Fibroblast of peridontal ligament (primary cell): ENCODE measurements at regions not wholly inside any gene's neighbourhood (a gene's known extent, or its start where the extent isn't known, plus 50 kb on each side); places are given as distances from the start of the nearest gene placed in this dataset.

Source experiments
- DNase-seq: peaks from one replicate; pipeline ENCODE4 v3.0.0-alpha.2; 2010; ENCODE audit errors: extremely low read depth

- no peak for DNase-seq
These were observed 218.2 kb downstream of the TTC32 start for GRCh38 chr2:19683556-19683955.

GRCh38 chr2:19682493-19682892, 219.3 kb downstream of the TTC32 start:
- no peak for DNase-seq

- no peak for DNase-seq
These were observed 223.8 kb downstream of the TTC32 start for GRCh38 chr2:19677825-19678518.

GRCh38 chr2:19677215-19677777, 224.5 kb downstream of the TTC32 start:
- DNase-seq = no peak

GRCh38 chr2:19676770-19677169, 225.0 kb downstream of the TTC32 start:
- DNase-seq = no peak

- peak; percentile 17 for DNase-seq
These were observed 225.8 kb downstream of the TTC32 start for GRCh38 chr2:19675856-19676460.

- no peak for DNase-seq
These were observed 226.7 kb downstream of the TTC32 start for GRCh38 chr2:19675003-19675629.

- DNase-seq = no peak
These were observed 227.5 kb downstream of the TTC32 start for GRCh38 chr2:19674051-19675002.

GRCh38 chr2:19673213-19673791, 228.5 kb downstream of the TTC32 start:
- peak; percentile 21 for DNase-seq

GRCh38 chr2:19671916-19672315, 229.9 kb downstream of the TTC32 start:
- no peak for DNase-seq

- DNase-seq = no peak
These were observed 230.5 kb downstream of the TTC32 start for GRCh38 chr2:19671311-19671710.

- no peak for DNase-seq
These were observed 231.5 kb downstream of the TTC32 start for GRCh38 chr2:19670303-19670702.

- DNase-seq = no peak
These were observed 232.2 kb downstream of the TTC32 start for GRCh38 chr2:19669559-19669958.

- no peak for DNase-seq
These were observed 232.7 kb downstream of the TTC32 start for GRCh38 chr2:19669126-19669525.

- no peak for DNase-seq
These were observed 234.2 kb downstream of the TTC32 start for GRCh38 chr2:19667536-19667949.

GRCh38 chr2:19667085-19667484, 234.7 kb downstream of the TTC32 start:
- peak; percentile 78 for DNase-seq

- DNase-seq = peak; percentile 27
These were observed 237.1 kb downstream of the TTC32 start for GRCh38 chr2:19664646-19665045.

GRCh38 chr2:19659024-19659792, 242.6 kb downstream of the TTC32 start:
- no peak for DNase-seq

GRCh38 chr2:19656011-19656410, 245.8 kb downstream of the TTC32 start:
- DNase-seq = no peak

GRCh38 chr2:19654310-19655090, 247.3 kb downstream of the TTC32 start:
- no peak for DNase-seq
